GM21360 (cell line): ENCODE measurements at regions not wholly inside any gene's neighbourhood (a gene's known extent, or its start where the extent isn't known, plus 50 kb on each side); places are given as distances from the start of the nearest gene placed in this dataset.
"Not testable (repeated sequence)": the region's sequence is repeated elsewhere in the genome, so short reads cannot be mapped to it uniquely, and the experiment has no call there.

Source experiments
- ATAC-seq: cut with Tn5 transposase; IDR thresholded peaks from one replicate; pipeline ENCODE4 v1.9.1; 2021; ENCODE audit warnings: mild to moderate bottlenecking, moderate library complexity; ENCODE audit not compliant: unreplicated experiment

GRCh38 chr18:14215952-14216351, 83.7 kb upstream of the ZNF519 start:
- not testable (repeated sequence) for ATAC-seq

- not testable (repeated sequence) for ATAC-seq
Measured at GRCh38 chr18:14203424-14203823, 71.2 kb upstream of the ZNF519 start.

GRCh38 chr18:14190776-14191442, 58.7 kb upstream of the ZNF519 start:
- ATAC-seq, result peak; percentile 72

DNA sequence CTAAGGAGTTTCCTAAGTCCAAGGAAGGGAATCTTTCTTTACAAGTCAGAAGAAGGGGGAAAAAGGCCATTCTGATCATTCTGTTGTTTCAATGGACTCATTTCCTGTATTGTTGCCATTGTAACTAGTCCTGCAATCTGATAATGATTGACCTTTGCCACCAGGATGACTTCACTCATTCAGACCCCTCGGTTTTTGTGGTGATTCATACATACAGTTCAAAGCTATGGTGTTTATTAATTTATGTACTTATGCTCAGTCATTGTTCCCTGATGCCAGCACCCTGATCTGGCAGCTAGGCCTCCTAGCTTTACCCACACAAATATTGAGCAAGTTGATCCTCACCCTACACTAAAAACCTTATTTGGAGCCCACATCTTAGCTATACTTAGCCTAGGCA, 57.6 kb upstream of the ZNF519 start:
- no peak for ATAC-seq

DNA sequence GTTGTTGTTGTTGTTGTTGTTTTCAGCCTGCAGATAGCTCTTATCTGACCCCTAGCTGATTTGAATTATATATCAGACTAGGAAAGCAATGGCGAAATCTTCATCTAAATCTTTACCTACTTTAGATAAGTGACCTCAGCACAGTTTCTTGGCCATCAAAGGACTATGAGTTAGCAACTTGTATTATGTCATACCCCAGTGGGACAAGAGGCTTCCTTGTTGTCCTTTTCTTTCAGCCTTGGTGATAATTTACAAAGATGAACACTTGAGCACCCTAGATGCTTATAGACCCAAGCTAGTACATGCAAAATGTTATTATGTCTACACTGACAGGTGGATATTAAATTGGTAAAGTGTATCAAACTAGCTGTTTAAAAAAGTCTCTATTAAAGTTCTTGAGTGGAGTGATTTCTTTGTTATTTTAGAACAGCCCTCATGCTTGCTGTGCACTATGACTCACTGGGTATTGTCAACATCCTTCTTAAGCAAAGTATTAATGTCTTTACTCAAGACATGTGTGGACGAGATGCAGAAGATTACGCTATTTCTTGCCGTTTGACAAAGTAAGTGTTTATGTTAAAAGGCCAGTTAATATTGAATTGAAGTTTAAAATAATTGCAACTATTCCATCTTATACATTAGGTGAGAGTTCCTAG, 56.6 kb upstream of the ZNF519 start:
- ATAC-seq, result not testable (repeated sequence)
